Immature natural killer cell (primary cell): ENCODE measurements at regions not wholly inside any gene's neighbourhood (a gene's known extent, or its start where the extent isn't known, plus 50 kb on each side); places are given as distances from the start of the nearest gene placed in this dataset.
A peak's percentile ranks its signal among the peaks of the same experiment; 100 is the strongest.
"Not testable (repeated sequence)": the region's sequence is repeated elsewhere in the genome, so short reads cannot be mapped to it uniquely, and the experiment has no call there.

Experiments
- DNase-seq, 3 donors: peaks; one replicate each; pipeline ENCODE4 v3.0.0; 2022; ENCODE audit warnings: mixed read lengths in 1 of 3
- H3K27ac Mint-ChIP-seq, 6 donors: one replicate each; pipeline ENCODE4 v1.8.0; 2020; ENCODE audit warnings: mixed read lengths in 6 of 6, mild to moderate bottlenecking in 5 of 6, inconsistent platforms in 4 of 6, moderate library complexity in 3 of 6
- H3K27me3 Mint-ChIP-seq, 3 donors: one replicate each; pipeline ENCODE4 v1.8.0; 2020 to 2021; ENCODE audit warnings: low read depth in 3 of 3, mild to moderate bottlenecking in 3 of 3, mixed read lengths in 3 of 3, moderate library complexity in 3 of 3, inconsistent platforms in 1 of 3
- H3K36me3 Mint-ChIP-seq, 3 donors: one replicate each; pipeline ENCODE4 v1.8.0; 2020; ENCODE audit warnings: mixed read lengths in 3 of 3, inconsistent platforms in 2 of 3, mild to moderate bottlenecking in 2 of 3
- H3K4me1 Mint-ChIP-seq, 2 donors: one replicate each; pipeline ENCODE4 v1.8.0; 2020; ENCODE audit warnings: inconsistent platforms in 2 of 2, mild to moderate bottlenecking in 2 of 2, mixed read lengths in 2 of 2, moderate library complexity in 1 of 2
- H3K4me3 Mint-ChIP-seq, 5 donors: one replicate each; pipeline ENCODE4 v1.8.0; 2020; ENCODE audit warnings: mild to moderate bottlenecking in 5 of 5, mixed read lengths in 5 of 5, inconsistent platforms in 3 of 5, moderate library complexity in 3 of 5
- H3K9me3 Mint-ChIP-seq, 6 donors: one replicate each; pipeline ENCODE4 v1.8.0; 2020; ENCODE audit warnings: mild to moderate bottlenecking in 6 of 6, mixed read lengths in 6 of 6, inconsistent platforms in 4 of 6, moderate library complexity in 3 of 6

DNA sequence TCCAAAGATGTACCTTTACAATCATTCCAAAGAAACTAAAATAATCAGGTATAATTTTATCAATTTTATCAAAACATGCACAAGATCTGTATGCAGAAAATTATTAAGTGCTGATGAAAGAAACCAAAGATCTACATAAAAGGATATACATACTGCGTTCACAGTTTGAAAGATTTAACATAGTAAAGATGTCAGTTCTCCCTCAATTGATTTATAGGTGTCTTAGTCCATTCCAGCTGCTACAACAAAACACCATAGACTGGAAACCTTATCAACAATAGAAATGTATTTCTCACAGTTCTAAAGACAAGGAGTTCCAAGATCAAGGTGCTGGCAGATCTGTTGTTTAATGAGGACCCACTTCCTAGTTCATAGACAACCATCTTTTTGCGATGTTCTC is 189.0 kb upstream of the CCDC54 start:
- Mint-ChIP-seq H3K27ac (no peak overlapping the region), H3K4me1 (no peaks in the 10 kb centered on the region), H3K36me3 (no peaks in the 10 kb centered on the region), H3K4me3 (no peak overlapping the region), H3K9me3 (no peaks in the 10 kb centered on the region), H3K27me3 (peaks cover 0 to 1% (median 0%) of the 10 kb centered on the region in 3 donors)
- no peak for DNase-seq

DNA sequence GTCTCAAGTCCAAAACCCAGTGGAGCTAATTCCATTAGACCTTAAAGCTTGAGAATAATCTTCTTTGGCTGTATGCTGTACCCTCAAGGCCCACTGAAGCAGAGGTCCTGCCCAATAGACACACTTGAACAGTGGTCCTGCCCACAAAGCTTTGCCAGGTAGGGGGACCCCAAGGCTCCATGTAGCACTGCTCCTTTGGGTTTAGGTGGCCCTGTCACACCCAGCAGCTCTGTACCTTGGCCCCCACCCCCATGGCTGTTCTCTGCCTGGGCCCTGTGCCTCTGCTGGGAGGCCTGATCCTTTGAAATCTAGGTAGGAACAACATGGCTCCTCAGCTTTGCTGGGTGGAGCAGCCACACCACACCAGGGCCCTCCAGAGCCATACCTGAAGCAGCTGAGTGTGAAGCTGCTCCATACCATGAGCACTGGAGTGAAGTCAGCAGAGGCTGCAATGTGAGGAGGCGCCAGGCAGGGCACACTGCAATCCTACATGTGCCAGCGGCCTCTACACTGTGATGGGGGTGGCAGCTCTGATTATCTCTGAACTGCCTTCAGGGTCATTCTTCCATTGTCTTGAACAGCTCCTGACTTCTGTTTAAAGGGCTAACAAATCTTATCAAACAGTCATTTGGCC is 188.0 kb upstream of the CCDC54 start:
- H3K27ac Mint-ChIP-seq = no peak overlapping the region
- H3K36me3 Mint-ChIP-seq = no peaks in the 10 kb centered on the region
- DNase-seq = no peak
- H3K9me3 Mint-ChIP-seq = no peaks in the 10 kb centered on the region
- H3K4me1 Mint-ChIP-seq = no peaks in the 10 kb centered on the region
- H3K4me3 Mint-ChIP-seq = no peak overlapping the region
- H3K27me3 Mint-ChIP-seq = peaks cover 0 to 1% (median 0%) of the 10 kb centered on the region in 3 donors

DNA sequence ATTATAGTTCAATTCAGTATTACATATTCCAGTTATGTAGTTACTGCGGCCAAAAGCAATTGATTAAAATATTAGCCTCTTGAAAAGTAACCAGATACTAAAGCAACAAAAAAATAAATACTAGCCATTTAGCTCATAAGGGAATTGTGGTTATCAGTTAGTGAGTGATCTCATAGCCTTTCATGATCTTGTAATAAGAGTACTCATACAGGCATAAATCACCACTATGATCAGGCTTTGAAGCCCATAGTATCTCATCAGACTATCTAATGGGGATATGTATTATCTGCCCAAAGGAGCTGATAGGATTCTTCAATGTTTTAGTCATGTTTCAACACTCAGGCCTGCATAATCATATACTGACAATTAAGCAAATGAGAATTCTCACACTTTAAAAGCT is 184.1 kb upstream of the CCDC54 start:
- H3K4me1 Mint-ChIP-seq = no peaks in the 10 kb centered on the region
- H3K27me3 Mint-ChIP-seq = peaks cover 0 to 9% (median 0%) of the 10 kb centered on the region in 3 donors
- no peaks in the 10 kb centered on the region for H3K36me3 Mint-ChIP-seq
- no peak for DNase-seq
- H3K9me3 Mint-ChIP-seq = peaks cover 0 to 3% (median 0%) of the 10 kb centered on the region in 6 donors
- H3K27ac Mint-ChIP-seq = no peak overlapping the region
- H3K4me3 Mint-ChIP-seq = no peak overlapping the region

DNA sequence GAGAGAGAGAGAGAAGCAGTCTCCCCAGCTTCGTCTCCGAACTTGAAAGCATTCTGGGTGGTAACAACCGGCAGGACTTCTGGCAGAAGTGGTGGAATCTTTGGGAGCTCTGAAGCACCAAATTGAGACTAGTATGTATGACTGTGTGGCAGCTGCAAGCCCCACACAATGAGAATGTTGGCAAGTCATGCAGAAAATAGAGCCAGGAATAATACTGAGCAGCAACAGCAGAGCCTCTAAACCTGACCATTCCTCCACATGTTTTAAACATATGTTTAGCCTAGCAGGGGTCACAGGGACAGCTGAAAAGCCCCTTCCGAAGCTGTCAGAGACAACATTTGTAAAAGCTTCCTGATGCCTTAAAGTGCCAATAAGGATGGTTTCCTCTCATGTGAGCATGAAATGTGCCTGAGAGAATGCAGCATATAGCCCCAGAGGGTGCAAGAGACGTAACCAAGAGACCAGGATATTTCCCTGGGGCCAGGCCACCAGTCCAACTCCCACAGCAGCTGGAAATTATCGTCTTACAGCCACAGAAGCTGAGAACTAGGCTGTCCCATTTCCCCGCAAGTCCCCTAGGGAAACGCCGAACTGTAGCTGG is 178.6 kb upstream of the CCDC54 start:
- H3K4me3 Mint-ChIP-seq = no peak overlapping the region
- peaks cover 0 to 3% (median 0%) of the 10 kb centered on the region in 6 donors for H3K9me3 Mint-ChIP-seq
- no peak for DNase-seq
- H3K27ac Mint-ChIP-seq = no peak overlapping the region
- peaks cover 2 to 17% (median 3%) of the 10 kb centered on the region in 3 donors for H3K27me3 Mint-ChIP-seq
- H3K4me1 Mint-ChIP-seq = no peaks in the 10 kb centered on the region
- no peaks in the 10 kb centered on the region for H3K36me3 Mint-ChIP-seq

DNA sequence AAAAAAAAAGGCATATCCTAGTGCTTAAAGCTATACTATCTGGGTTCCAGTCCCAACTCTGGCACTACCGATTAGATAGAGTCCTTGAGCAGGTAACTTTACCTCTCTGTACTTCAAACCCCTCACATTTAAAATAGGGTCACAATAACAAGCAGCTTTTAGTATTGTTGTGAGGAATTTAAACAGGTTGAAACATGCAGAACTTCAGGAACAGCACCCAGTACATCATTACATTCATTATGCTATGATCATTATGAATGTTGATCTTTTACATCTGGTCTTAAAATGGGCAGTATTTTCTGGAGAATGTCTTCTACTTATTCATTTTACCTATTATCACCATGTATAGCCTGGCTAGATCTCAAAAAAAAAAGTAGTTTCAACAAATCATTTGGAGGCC is 176.1 kb upstream of the CCDC54 start:
- Mint-ChIP-seq H3K27me3 (peaks cover 2 to 15% (median 3%) of the 10 kb centered on the region in 3 donors), H3K27ac (no peak overlapping the region), H3K9me3 (no peaks in the 10 kb centered on the region), H3K4me1 (no peaks in the 10 kb centered on the region), H3K36me3 (no peaks in the 10 kb centered on the region), H3K4me3 (no peak overlapping the region)
- DNase-seq = no peak

DNA sequence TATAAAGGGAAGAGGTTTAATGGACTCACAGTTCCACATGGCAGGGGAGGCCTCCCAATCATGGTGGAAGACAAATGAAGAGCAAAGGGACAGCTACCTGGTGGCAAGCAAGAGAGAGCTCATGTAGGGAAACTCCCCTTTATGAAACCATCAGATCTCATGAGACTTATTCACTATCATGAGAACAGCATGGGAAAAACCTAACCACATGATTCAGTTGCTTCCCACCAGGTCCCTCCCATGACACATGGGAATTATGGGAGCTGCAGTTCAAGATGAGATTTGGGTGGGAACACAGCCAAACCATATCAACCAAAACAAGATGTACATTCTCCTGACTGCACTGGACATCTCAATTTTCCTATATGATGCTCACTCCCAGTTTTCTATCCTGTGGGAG is 174.4 kb upstream of the CCDC54 start:
- H3K27me3 Mint-ChIP-seq = peaks cover 2 to 17% (median 3%) of the 10 kb centered on the region in 3 donors
- not testable (repeated sequence) for H3K4me1 Mint-ChIP-seq, H3K27ac Mint-ChIP-seq, H3K36me3 Mint-ChIP-seq, H3K4me3 Mint-ChIP-seq, DNase-seq, H3K9me3 Mint-ChIP-seq

DNA sequence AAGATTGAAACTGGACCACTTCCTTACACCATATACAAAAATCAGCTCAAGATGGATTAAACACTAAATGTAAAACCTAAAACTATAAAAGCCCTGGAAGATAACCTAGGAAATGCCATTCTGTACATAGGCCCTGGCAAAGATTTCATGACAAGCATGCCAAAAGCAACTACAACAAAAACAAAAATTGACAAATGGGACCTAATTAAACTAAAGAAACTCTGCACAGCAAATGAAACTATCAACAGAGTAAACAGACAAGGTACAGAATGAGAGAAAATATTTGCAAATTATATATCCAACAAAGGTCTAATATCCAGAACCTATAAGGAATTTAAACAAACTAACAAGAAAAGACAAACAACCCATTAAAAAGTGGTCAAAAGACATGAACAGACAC is 173.1 kb upstream of the CCDC54 start:
- H3K4me3 Mint-ChIP-seq = no peak overlapping the region

DNA sequence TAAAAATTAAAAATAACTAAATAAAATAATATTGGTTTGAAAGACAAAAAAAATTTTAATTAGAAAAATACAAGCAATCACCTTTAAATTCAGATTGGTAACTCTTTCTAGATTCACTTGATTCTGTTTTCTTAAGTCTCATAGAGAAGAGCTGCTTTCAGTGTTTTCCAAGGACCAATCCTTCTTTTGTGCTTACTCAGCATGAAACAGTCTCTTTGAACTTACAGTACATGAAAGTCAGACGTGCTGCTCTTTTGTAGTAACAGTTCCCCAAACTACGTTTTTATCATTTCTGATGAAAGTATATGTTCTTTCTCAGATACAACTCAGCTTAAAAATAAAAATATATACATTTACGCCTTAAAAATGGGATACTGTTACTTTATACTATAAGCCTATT is 171.9 kb upstream of the CCDC54 start:
- Mint-ChIP-seq H3K27ac (no peak overlapping the region), H3K9me3 (no peaks in the 10 kb centered on the region), H3K4me1 (no peaks in the 10 kb centered on the region), H3K27me3 (peaks cover 2 to 16% (median 3%) of the 10 kb centered on the region in 3 donors), H3K4me3 (no peak overlapping the region), H3K36me3 (no peaks in the 10 kb centered on the region)
- DNase-seq = no peak

More for the DNA sequence above, 173.1 kb upstream of the CCDC54 start:
- DNase-seq = no peak
- no peaks in the 10 kb centered on the region for H3K9me3 Mint-ChIP-seq
- no peaks in the 10 kb centered on the region for H3K36me3 Mint-ChIP-seq
- H3K27me3 Mint-ChIP-seq = peaks cover 2 to 18% (median 3%) of the 10 kb centered on the region in 3 donors
- no peaks in the 10 kb centered on the region for H3K4me1 Mint-ChIP-seq
- no peak overlapping the region for H3K27ac Mint-ChIP-seq

DNA sequence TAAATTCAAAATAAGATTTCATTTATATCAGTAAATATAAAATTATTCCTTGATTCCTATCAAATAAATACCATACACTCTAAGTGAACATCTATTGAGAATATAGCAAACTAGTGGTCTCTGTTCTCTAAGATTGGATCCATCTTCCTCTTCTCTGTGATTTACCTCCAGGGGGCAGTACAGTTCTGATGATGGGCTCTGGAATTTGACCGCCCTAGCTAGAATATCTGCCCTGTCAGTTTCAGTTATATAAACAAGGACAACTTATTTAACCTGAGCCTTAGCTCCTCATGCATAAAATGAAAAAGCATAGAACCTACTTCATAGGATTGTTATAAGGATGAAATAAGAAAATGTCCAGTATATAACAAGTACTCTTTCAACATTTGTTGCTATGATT is 171.1 kb upstream of the CCDC54 start:
- Mint-ChIP-seq H3K4me1 (no peaks in the 10 kb centered on the region), H3K9me3 (no peaks in the 10 kb centered on the region), H3K27me3 (peaks cover 2 to 16% (median 3%) of the 10 kb centered on the region in 3 donors), H3K27ac (no peak overlapping the region), H3K36me3 (no peaks in the 10 kb centered on the region), H3K4me3 (no peak overlapping the region)
- peak in 1 of 3 donors; percentile 5 for DNase-seq

DNA sequence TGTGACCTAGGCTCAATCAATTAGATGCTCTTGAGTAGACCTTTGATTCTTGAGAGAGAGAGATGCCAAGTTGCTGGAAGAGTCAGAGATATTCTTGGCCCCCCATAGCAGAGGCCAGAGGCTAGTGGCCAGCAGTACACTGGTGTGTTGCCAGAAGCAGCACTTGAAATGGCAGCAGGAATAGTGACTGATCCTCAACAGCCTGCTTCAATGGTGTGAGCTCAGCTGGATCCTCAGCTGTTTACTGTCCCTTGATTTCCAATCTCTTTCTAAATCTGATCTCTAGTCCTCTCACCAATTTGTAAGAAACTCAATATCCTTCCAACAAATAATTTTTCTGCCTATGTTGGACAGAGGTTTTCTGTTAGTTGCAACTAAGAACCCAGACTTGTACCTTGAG is 170.3 kb upstream of the CCDC54 start:
- no peaks in the 10 kb centered on the region for H3K36me3 Mint-ChIP-seq
- no peaks in the 10 kb centered on the region for H3K4me1 Mint-ChIP-seq
- no peaks in the 10 kb centered on the region for H3K9me3 Mint-ChIP-seq
- DNase-seq = no peak
- no peak overlapping the region for H3K4me3 Mint-ChIP-seq
- H3K27ac Mint-ChIP-seq = no peak overlapping the region
- peaks cover 2 to 13% (median 2%) of the 10 kb centered on the region in 3 donors for H3K27me3 Mint-ChIP-seq

DNA sequence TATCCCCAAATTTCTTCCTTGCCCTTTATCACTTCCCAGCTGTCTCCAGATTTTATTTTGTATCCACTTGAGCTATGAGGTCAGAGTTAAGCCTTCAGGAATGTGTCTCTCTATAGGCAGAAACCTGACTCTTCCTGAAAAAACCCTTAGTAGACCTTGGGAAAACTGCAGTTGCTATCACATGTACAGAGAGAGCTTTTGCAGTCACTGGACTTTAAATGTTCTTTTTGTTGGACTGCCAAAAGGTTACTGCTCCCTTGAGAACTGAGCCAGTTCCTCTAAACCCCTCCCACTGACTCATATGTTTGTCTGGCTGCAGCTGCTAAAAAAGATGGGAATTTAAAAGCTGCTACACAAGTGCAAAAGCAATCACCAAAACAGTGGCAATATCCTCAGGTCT is 169.1 kb upstream of the CCDC54 start:
- Mint-ChIP-seq H3K4me3 (no peak overlapping the region), H3K27ac (no peak overlapping the region), H3K9me3 (no peaks in the 10 kb centered on the region), H3K36me3 (no peaks in the 10 kb centered on the region), H3K27me3 (peaks cover 0 to 13% (median 2%) of the 10 kb centered on the region in 3 donors), H3K4me1 (no peaks in the 10 kb centered on the region)
- DNase-seq = no peak

DNA sequence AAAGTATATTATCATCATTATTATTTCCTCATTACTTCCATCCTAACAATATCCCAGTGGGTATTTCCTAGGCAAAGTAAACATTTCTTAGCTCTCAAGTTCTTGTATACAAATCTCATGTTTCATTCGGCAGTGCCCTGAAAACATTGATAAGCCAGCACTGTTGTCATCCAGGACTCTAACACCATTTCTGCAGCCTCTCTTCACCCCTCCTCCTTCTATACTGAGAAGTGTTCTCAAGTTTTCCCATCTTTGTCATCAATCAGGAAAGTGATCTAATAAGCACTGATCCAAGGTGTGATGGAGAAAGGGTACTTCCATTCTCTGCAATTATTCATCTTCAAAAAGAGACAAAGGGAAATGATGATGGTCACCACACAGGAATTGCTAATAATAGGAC is 168.4 kb upstream of the CCDC54 start:
- H3K36me3 Mint-ChIP-seq = no peaks in the 10 kb centered on the region
- H3K27ac Mint-ChIP-seq = no peak overlapping the region
- no peak for DNase-seq
- no peaks in the 10 kb centered on the region for H3K4me1 Mint-ChIP-seq
- H3K27me3 Mint-ChIP-seq = peaks cover 0 to 13% (median 4%) of the 10 kb centered on the region in 3 donors
- no peak overlapping the region for H3K4me3 Mint-ChIP-seq
- no peaks in the 10 kb centered on the region for H3K9me3 Mint-ChIP-seq

DNA sequence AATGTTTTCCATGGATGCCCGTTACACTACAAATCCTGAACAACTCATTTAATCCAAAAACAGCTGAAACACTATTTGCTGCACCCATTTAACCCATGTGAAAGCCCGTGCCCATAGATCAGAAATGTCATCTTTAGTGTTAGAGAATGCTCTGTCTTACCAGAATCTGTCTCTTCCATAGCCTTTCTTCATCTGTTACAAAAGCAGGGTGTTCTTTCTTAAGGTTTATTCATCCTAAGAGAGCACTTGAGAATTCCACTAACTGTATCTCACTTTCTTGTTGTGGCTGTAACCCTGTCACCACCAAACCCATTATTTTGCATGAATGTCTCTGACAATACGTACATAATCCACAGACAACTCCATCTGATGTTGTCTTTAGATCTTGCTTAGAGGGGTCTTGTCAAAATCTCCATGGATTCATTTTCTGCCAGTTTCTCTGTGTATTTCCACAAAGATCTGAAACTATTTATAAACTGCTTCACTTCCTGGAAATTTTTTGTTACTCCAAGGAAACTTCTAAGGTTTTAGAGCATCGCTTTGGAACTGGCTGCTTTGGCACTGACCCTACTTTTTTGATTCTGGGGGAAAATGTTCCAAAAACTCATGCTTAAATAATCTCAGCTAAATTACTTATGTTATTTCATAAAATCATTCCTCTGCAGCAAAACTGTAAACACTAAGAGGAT is 167.8 kb upstream of the CCDC54 start:
- Mint-ChIP-seq H3K4me1 (no peaks in the 10 kb centered on the region), H3K4me3 (no peak overlapping the region), H3K36me3 (no peaks in the 10 kb centered on the region), H3K27me3 (peaks cover 0 to 13% (median 4%) of the 10 kb centered on the region in 3 donors), H3K27ac (no peak overlapping the region), H3K9me3 (no peaks in the 10 kb centered on the region)
- DNase-seq = no peak

DNA sequence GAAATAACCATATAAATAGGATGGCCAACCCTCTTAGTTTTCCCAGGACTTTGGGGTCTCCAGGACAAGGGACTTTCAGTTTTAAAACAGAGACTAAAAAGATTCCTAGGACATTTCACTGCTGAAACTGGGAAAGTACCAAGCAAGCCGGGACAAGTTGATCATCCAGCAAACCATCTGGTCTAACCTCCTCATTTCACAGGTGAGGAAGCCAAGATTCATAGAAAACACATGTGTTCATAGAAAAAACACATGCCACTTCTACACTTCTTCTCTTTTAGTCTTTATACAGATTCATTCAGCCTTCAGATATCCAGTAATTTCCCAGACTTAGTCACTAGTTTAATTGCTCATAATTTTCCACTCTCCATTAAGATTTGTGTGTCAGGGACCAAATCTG is 165.6 kb upstream of the CCDC54 start:
- DNase-seq = no peak
- Mint-ChIP-seq H3K4me1 (no peaks in the 10 kb centered on the region), H3K4me3 (no peak overlapping the region), H3K36me3 (no peaks in the 10 kb centered on the region), H3K27me3 (peaks cover 0 to 12% (median 4%) of the 10 kb centered on the region in 3 donors), H3K27ac (no peak overlapping the region), H3K9me3 (no peaks in the 10 kb centered on the region)
